Cardiac muscle cell (in vitro differentiated cells and primary cell): ENCODE measurements at regions not wholly inside any gene's neighbourhood (a gene's known extent, or its start where the extent isn't known, plus 50 kb on each side); places are given as distances from the start of the nearest gene placed in this dataset.

Experiments
- DNase-seq, 2 donors: peaks; one replicate each; pipeline versions ENCODE4 v3.0.0 to v3.0.0-alpha.2; 2010 to 2017; ENCODE audit warnings: low read depth in 1 of 2, low spot score in 1 of 2
- H3K27ac ChIP-seq: fragments of 200-600 bp; sonication (generic); 2 replicates; pipeline ENCODE4 v1.5.1; 2016
- H3K27me3 ChIP-seq: fragments of 200-600 bp; sonication (generic); 2 replicates; pipeline ENCODE4 v1.6.0; 2016; ENCODE audit warnings: control low read depth
- H3K36me3 ChIP-seq: fragments of 200-600 bp; sonication (generic); 2 replicates; pipeline ENCODE4 v1.5.1; 2016; ENCODE audit warnings: control low read depth
- H3K4me1 ChIP-seq: fragments of 200-600 bp; sonication (generic); 2 replicates; pipeline ENCODE4 v1.8.1; 2017; ENCODE audit warnings: low read depth, mild to moderate bottlenecking, mixed run types
- H3K4me3 ChIP-seq: fragments of 200-600 bp; sonication (generic); 2 replicates; pipeline ENCODE4 v1.5.1; 2016; ENCODE audit warnings: mild to moderate bottlenecking
- H3K9me3 ChIP-seq: fragments of 200-600 bp; sonication (generic); 2 replicates; pipeline ENCODE4 v1.5.1; 2017; ENCODE audit warnings: low read depth, mild to moderate bottlenecking, control low read depth
- CTCF ChIP-seq: IDR thresholded peaks from 2 replicates; pipeline ENCODE4 v1.5.1; 2012; ENCODE audit warnings: low read depth, mild to moderate bottlenecking, low read length

DNA sequence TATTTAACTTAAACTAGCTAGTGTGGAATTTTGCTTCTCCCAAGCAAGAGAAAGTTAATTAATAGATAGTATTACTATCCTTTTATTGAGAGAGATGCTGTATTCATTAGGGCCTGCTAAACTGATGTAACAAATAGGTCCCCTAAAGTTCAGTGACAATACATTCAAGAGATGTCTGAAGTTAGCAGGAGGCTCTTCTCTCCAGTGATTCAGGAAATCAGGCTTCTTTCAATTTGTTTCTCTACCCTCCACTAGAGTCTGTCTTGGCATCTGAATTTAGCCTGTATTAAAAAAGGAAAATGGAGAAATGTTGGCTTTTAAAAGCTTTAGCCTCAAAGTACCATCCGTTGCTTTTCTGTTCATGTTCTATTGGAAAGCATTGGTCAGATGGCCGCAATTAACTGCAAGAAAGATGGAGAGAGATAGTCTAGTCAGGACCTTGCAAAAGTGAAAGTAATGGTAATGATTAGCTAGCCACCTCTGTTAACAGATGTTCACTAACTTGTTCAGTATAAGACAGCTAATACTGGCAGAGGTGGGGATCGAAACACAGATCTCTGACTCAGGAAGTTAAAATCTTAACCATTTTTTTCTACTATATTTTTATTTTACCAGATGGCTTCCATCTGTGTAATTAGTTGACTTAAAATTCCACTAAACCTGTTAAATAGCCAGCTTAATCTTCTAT is 786.8 kb downstream of the TMTC2 start:
- Histone ChIP-seq H3K4me1 (peaks cover 62% of the 10 kb centered on the region), H3K27me3 (no peaks in the 10 kb centered on the region), H3K4me3 (no peak overlapping the region), H3K36me3 (no peaks in the 10 kb centered on the region), H3K27ac (peak overlapping the region; percentile 75), H3K9me3 (no peaks in the 10 kb centered on the region)
- DNase-seq, result no peak
- TF ChIP-seq CTCF, result no peak

DNA sequence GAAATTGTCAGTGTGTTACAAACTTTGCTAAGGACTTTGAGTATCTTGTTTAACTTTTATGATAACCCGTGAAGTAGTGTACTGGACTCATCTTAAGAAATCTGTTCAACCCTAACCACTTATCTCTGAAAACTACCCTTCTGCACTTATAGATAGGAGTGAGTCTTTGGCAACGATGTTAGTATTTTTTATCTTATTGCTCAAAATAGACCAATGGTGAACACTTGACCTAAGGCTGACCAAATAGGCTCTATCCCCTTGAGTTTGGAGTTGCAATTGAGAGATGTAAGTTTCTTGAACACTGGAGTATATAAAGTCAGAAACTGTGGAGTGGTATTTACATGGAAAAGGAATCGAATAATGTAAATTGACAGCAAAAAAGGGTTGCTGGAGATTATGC is 786.1 kb downstream of the TMTC2 start:
- peak overlapping the region; percentile 75 for H3K27ac ChIP-seq
- TF ChIP-seq CTCF, result no peak
- no peaks in the 10 kb centered on the region for H3K9me3 ChIP-seq
- no peaks in the 10 kb centered on the region for H3K27me3 ChIP-seq
- peak overlapping the region; percentile 39 for H3K4me3 ChIP-seq
- peaks cover 62% of the 10 kb centered on the region for H3K4me1 ChIP-seq
- no peaks in the 10 kb centered on the region for H3K36me3 ChIP-seq
- DNase-seq, result peak in 1 of 2 donors; percentile 45

DNA sequence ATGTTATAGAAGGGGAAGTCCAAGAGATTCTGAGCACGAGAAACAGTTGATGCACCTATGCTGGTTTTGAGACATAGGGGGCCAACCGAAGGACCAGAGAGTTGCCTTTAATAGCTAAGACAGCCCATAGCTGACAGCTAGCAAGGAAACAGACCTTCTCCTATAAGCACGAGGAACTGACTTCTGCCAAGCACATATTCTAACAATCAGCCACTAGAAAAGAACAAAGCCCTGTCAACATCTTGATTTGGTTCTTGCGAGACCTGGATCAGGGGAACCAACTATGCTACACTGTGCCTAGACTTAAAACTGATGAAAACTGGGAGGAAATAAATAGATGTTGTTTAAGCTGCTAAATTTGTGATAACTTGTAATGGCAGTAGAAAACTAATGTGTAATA is 785.6 kb downstream of the TMTC2 start:
- no peaks in the 10 kb centered on the region for H3K36me3 ChIP-seq
- peaks cover 62% of the 10 kb centered on the region for H3K4me1 ChIP-seq
- TF ChIP-seq CTCF, result no peak
- H3K4me3 ChIP-seq, result peak overlapping the region; percentile 39
- no peaks in the 10 kb centered on the region for H3K27me3 ChIP-seq
- H3K9me3 ChIP-seq, result no peaks in the 10 kb centered on the region
- DNase-seq, result peak in 1 of 2 donors; percentile 81
- peak overlapping the region; percentile 75 for H3K27ac ChIP-seq

- TF ChIP-seq CTCF, result no peak
- Histone ChIP-seq H3K4me3 (peak overlapping the region; percentile 39), H3K4me1 (peaks cover 61% of the 10 kb centered on the region), H3K27ac (peak overlapping the region; percentile 75), H3K36me3 (no peaks in the 10 kb centered on the region), H3K9me3 (no peaks in the 10 kb centered on the region), H3K27me3 (no peaks in the 10 kb centered on the region)
- peak in 1 of 2 donors; percentile 60 for DNase-seq
Observed at GRCh38 chr12:83471341-83471740, 784.6 kb downstream of the TMTC2 start.

DNA sequence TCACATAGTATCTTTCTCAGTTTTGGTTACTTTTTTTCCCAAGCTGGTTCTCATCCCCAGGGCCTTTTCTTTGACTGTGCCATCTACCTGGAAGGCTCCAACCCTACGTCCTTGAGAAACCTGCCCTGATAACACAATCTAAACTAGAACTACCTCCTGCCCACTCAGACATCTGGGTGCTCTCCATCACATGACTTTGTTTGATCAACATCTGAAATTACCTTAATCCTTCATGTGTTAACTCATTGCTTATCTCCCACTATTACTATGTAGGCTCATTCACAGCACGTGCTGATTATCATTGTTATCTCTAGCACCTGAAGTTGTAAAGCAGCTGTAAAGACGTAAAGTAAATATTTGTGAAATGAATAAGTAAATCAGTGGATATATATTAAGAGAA is 784.0 kb downstream of the TMTC2 start:
- Histone ChIP-seq H3K36me3 (no peaks in the 10 kb centered on the region), H3K27me3 (no peaks in the 10 kb centered on the region), H3K27ac (peak overlapping the region; percentile 75), H3K9me3 (no peaks in the 10 kb centered on the region), H3K4me3 (peak overlapping the region; percentile 39), H3K4me1 (peaks cover 61% of the 10 kb centered on the region)
- no peak for DNase-seq
- no peak for TF ChIP-seq CTCF
